Endothelial cell of umbilical vein (primary cell): ENCODE measurements at regions not wholly inside any gene's neighbourhood (a gene's known extent, or its start where the extent isn't known, plus 50 kb on each side); places are given as distances from the start of the nearest gene placed in this dataset.

ENCODE experiments used
- BruUV-seq: library from RNA; stranded (reverse); fragments of 400-500 nt; replicated peaks from 2 replicates; lab custom pipeline; 2021; lab: Mats Ljungman, UMichigan
- CTCF ChIA-PET: fragments of 300-600, 350-600 bp; sonication (Branson Sonifier 250); formaldehyde crosslinking; loops from one replicate; lab custom pipeline; 2021; ENCODE audit warnings: antibody characterized with exemption, inconsistent platforms; lab: Charles Lee
- POLR2A ChIA-PET: fragments of 300-600, 350-600 bp; sonication (Branson Sonifier 250); formaldehyde crosslinking; loops from one replicate; lab custom pipeline; 2021; ENCODE audit warnings: antibody characterized with exemption, inconsistent platforms; lab: Charles Lee
- DNase-seq: peaks from one replicate; pipeline ENCODE4 v3.0.0-alpha.2; 2011; ENCODE audit warnings: low read depth, low spot score
- FAIRE-seq: peaks from 2 replicates; lab custom pipeline; 2011; peaks lifted over from hg19 to GRCh38; lab: Jason Lieb, UNC
- H2AFZ ChIP-seq: 2 replicates; pipeline ENCODE4 v1.6.0; 2012; ENCODE audit warnings: low read depth, low read length, control low read depth, inconsistent platforms
- H3K27ac ChIP-seq: 2 replicates; pipeline ENCODE4 v1.5.1; 2011; ENCODE audit warnings: low read depth, mild to moderate bottlenecking, control low read depth, low read length, moderate library complexity; ENCODE audit not compliant: insufficient read depth
- H3K27me3 ChIP-seq, 2 experiments: 2 replicates each; pipeline versions ENCODE4 v1.6.0 to v1.6.1; 2011; ENCODE audit warnings: low read length in 2 of 2, mixed read lengths in 1 of 2; ENCODE audit not compliant: control insufficient read depth in 2 of 2, insufficient read depth in 2 of 2
- H3K36me3 ChIP-seq, 2 experiments: 2 replicates in 1 of 2; 3 replicates in 1 of 2; pipeline ENCODE4 v1.5.1; 2011; ENCODE audit warnings: low read length in 2 of 2, mild to moderate bottlenecking in 1 of 2, moderate library complexity in 1 of 2; ENCODE audit not compliant: control insufficient read depth in 2 of 2, insufficient read depth in 2 of 2; ENCODE audit errors: extremely low read depth in 1 of 2
- H3K4me1 ChIP-seq: 3 replicates; pipeline ENCODE4 v1.5.1; 2011; ENCODE audit warnings: mild to moderate bottlenecking, low read length; ENCODE audit not compliant: control insufficient read depth, insufficient read depth; ENCODE audit errors: extremely low read depth
- H3K4me2 ChIP-seq: 2 replicates; pipeline ENCODE4 v1.6.1; 2011; ENCODE audit warnings: low read length, control low read depth, mixed read lengths; ENCODE audit not compliant: insufficient read depth
- H3K4me3 ChIP-seq, 3 experiments: fragments of 200-600 bp in 1 of 3; sonication (generic), shearing (Covaris generic) in 1 of 3; replicated peaks in 1 of 3; 2 replicates each; pipeline ENCODE4 v1.5.1; 2011 to 2016; ENCODE audit warnings: control low read depth in 3 of 3, low read length in 3 of 3, mild to moderate bottlenecking in 2 of 3, inconsistent platforms in 1 of 3, low read depth in 1 of 3, moderate library complexity in 1 of 3; ENCODE audit not compliant: insufficient read depth in 1 of 3
- H3K79me2 ChIP-seq: 2 replicates; pipeline ENCODE4 v1.6.0; 2012; ENCODE audit warnings: low read length, inconsistent platforms; ENCODE audit not compliant: control insufficient read depth, insufficient read depth
- H3K9ac ChIP-seq: replicated peaks from 2 replicates; pipeline ENCODE3; 2011; ENCODE audit warnings: low read length, control low read depth; ENCODE audit not compliant: insufficient read depth; ENCODE audit errors: extremely low read depth
- H3K9me1 ChIP-seq: replicated peaks from 3 replicates; pipeline ENCODE4 v1.6.0; 2011; ENCODE audit warnings: mild to moderate bottlenecking, low read length; ENCODE audit not compliant: control insufficient read depth, insufficient read depth; ENCODE audit errors: extremely low read depth
- H3K9me3 ChIP-seq: replicated peaks from 2 replicates; pipeline ENCODE4 v1.5.1; 2012; ENCODE audit warnings: low read length, inconsistent platforms; ENCODE audit not compliant: control insufficient read depth, insufficient read depth
- H4K20me1 ChIP-seq: replicated peaks from 2 replicates; pipeline ENCODE3; 2011; ENCODE audit warnings: mild to moderate bottlenecking, low read length; ENCODE audit not compliant: control insufficient read depth, insufficient read depth; ENCODE audit errors: extremely low read depth
- EZH2 ChIP-seq: IDR thresholded peaks from 2 replicates; pipeline ENCODE4 v1.6.1; 2012; ENCODE audit warnings: borderline replicate concordance, low read depth, mild to moderate bottlenecking, moderate library complexity, low read length, inconsistent platforms; ENCODE audit not compliant: severe bottlenecking
- FOS ChIP-seq: IDR thresholded peaks from 2 replicates; pipeline ENCODE4 v1.6.1; 2011; ENCODE audit warnings: mild to moderate bottlenecking, low read length, moderate library complexity, borderline replicate concordance; ENCODE audit not compliant: insufficient read depth
- GATA2 ChIP-seq: IDR thresholded peaks from 2 replicates; pipeline ENCODE4 v1.7.0; 2011; ENCODE audit warnings: low read depth, mild to moderate bottlenecking, moderate library complexity, mixed read lengths, low read length; ENCODE audit not compliant: insufficient read length, insufficient read depth
- JUN ChIP-seq: IDR thresholded peaks from 2 replicates; pipeline ENCODE4 v1.6.1; 2011; ENCODE audit warnings: borderline replicate concordance, low read depth; ENCODE audit not compliant: insufficient read length, insufficient read depth
- MAX ChIP-seq: IDR thresholded peaks from 2 replicates; pipeline ENCODE4 v1.6.1; 2011; ENCODE audit not compliant: insufficient read depth, insufficient read length
- MYC ChIP-seq: IDR thresholded peaks from one replicate; pipeline ENCODE4 v1.6.1; 2011; ENCODE audit warnings: mild to moderate bottlenecking, low read depth, low read length
- POLR2A ChIP-seq: IDR thresholded peaks from 2 replicates; pipeline ENCODE4 v1.6.1; 2012; ENCODE audit warnings: low read depth, mild to moderate bottlenecking, control low read depth, low read length
- POLR2AphosphoS5 ChIP-seq: IDR thresholded peaks from 2 replicates; pipeline ENCODE4 v1.6.1; 2012; ENCODE audit warnings: low read depth, mild to moderate bottlenecking, control low read depth, low read length, moderate library complexity; ENCODE audit not compliant: insufficient read depth
- dilution Hi-C: fragments of 300-500 bp; cut with MboI; formaldehyde crosslinking; loops from one replicate; pipeline ENCODE4 v1.15.0; 2019; ENCODE audit warnings: low sequenced_read_pairs; ENCODE audit not compliant: extremely low pct_ligation_motif_present
- intact Hi-C: fragments of 100-400 bp; cut with micrococcal nuclease; formaldehyde crosslinking; loops from one replicate; pipeline ENCODE4 v1.10.0; 2022
- TF ChIP-seq, protein P1 (sequence below), 2 donors: IDR thresholded peaks; 1 replicate in 1 of 2; 2 replicates in 1 of 2; pipeline ENCODE4 v1.5.1; 2011; ENCODE audit warnings: low read length in 2 of 2, mild to moderate bottlenecking in 2 of 2, moderate library complexity in 2 of 2, control low read depth in 1 of 2, inconsistent platforms in 1 of 2, low read depth in 1 of 2; ENCODE audit not compliant: insufficient read depth in 1 of 2; ENCODE audit errors: extremely low read depth in 1 of 2

DNA sequence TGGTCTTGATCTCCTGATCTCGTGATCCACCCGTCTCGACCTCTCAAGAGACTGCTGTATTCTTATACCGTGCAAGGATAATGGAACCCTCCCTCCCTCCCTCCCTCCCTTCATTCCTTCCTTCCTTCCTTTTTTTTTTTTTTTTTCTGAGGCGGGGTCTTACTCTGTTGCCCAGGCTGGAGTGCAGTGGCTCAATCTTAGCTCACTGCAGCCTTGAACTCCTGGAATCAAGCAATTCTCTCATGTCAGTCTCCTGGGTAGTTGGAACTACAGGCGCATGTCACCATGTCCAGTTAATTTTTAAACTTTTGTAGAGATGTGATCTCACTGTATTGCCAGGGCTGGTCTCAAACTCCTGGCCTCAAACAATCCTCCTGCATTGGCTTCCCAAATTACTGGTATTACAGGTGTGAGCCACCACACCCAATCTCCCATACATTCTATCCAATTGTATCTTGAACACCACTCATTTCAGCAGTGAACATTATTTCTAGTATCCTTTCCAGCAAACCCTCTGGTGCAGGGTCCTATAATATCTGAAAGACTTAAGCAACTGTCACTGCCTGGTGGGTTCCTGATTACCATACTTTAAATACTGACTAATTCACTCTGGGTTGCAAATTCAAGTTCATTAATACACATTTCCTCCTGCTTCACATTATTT lies 210.0 kb upstream of the ZNF217 start:
- no peak overlapping the region for H3K27ac ChIP-seq
- H3K79me2 ChIP-seq = no peaks in the 10 kb centered on the region
- no peak overlapping the region for H3K4me3 ChIP-seq
- no peak overlapping the region for H2AFZ ChIP-seq
- no peaks in the 10 kb centered on the region for H3K27me3 ChIP-seq
- BruUV-seq = no TSS peak
- POLR2A ChIA-PET = no interaction called here
- peaks cover 3% of the 10 kb centered on the region for H3K4me1 ChIP-seq
- H3K9me1 ChIP-seq = no peaks in the 10 kb centered on the region
- H3K9me3 ChIP-seq = no peaks in the 10 kb centered on the region
- H3K4me2 ChIP-seq = no peak overlapping the region
- no peaks in the 10 kb centered on the region for H4K20me1 ChIP-seq
- H3K36me3 ChIP-seq = no peaks in the 10 kb centered on the region
- dilution Hi-C loops = no loop called here
- intact Hi-C loops = loop anchor here (10.0 kb wide), 1 partner anchor 1589 kb away; no protein-coding TSS in a partner anchor
- no peak for TF ChIP-seq MYC
- no peak for TF ChIP-seq EZH2
- no peak for TF ChIP-seq POLR2AphosphoS5
- TF ChIP-seq, protein P1, sequence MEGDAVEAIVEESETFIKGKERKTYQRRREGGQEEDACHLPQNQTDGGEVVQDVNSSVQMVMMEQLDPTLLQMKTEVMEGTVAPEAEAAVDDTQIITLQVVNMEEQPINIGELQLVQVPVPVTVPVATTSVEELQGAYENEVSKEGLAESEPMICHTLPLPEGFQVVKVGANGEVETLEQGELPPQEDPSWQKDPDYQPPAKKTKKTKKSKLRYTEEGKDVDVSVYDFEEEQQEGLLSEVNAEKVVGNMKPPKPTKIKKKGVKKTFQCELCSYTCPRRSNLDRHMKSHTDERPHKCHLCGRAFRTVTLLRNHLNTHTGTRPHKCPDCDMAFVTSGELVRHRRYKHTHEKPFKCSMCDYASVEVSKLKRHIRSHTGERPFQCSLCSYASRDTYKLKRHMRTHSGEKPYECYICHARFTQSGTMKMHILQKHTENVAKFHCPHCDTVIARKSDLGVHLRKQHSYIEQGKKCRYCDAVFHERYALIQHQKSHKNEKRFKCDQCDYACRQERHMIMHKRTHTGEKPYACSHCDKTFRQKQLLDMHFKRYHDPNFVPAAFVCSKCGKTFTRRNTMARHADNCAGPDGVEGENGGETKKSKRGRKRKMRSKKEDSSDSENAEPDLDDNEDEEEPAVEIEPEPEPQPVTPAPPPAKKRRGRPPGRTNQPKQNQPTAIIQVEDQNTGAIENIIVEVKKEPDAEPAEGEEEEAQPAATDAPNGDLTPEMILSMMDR (IDR thresholded peaks at IDR 0.05; ENCODE audit: extremely low read depth in 1 of 2, insufficient read depth in 1 of 2, low read depth in 1 of 2, low read length in 2 of 2) = no peak
- TF ChIP-seq GATA2 = no peak
- no peak for TF ChIP-seq FOS
- TF ChIP-seq POLR2A = no peak
- no peak for TF ChIP-seq JUN
- TF ChIP-seq MAX = no peak
- no peak for FAIRE-seq
- CTCF ChIA-PET = no interaction called here
- no peak overlapping the region for H3K9ac ChIP-seq
- no peak for DNase-seq
